Caco-2 (cell line): ENCODE measurements at regions not wholly inside any gene's neighbourhood (a gene's known extent, or its start where the extent isn't known, plus 50 kb on each side); places are given as distances from the start of the nearest gene placed in this dataset.

ENCODE experiments used
- BruUV-seq: library from RNA; stranded (reverse); fragments of 400-500 nt; replicated peaks from 2 replicates; lab custom pipeline; 2021; lab: Mats Ljungman, UMichigan
- CTCF ChIA-PET: fragments of 300-600 bp; sonication (Branson Sonifier 250); formaldehyde crosslinking; loops from one replicate; lab custom pipeline; 2022; ENCODE audit warnings: antibody characterized with exemption; lab: Charles Lee
- POLR2A ChIA-PET: fragments of 300-600 bp; sonication (Branson Sonifier 250); formaldehyde crosslinking; loops from one replicate; lab custom pipeline; 2022; ENCODE audit warnings: antibody characterized with exemption; lab: Charles Lee
- DNase-seq, 2 experiments: peaks; one replicate each; pipeline versions ENCODE4 v3.0.0 to v3.0.0-alpha.2; 2020 to 2022
- H3K27me3 ChIP-seq: replicated peaks from 2 replicates; pipeline ENCODE4 v1.6.0; 2011; ENCODE audit warnings: low read length; ENCODE audit not compliant: control insufficient read depth, insufficient read depth
- H3K36me3 ChIP-seq: 2 replicates; pipeline ENCODE4 v1.5.1; 2011; ENCODE audit warnings: low read length; ENCODE audit not compliant: control insufficient read depth, insufficient read depth
- H3K4me1 ChIP-seq: fragments of 250-450 bp; sonication (Bioruptor Pico); 2 replicates; pipeline ENCODE4 v1.5.1; 2020; ENCODE audit warnings: mild to moderate bottlenecking
- H3K4me3 ChIP-seq: 2 replicates; pipeline ENCODE4 v1.5.1; 2011; ENCODE audit warnings: low read depth, mild to moderate bottlenecking, control low read depth, low read length
- H3K9me3 ChIP-seq: fragments of 250-450 bp; sonication (Bioruptor Pico); 2 replicates; pipeline ENCODE4 v1.5.1; 2020; ENCODE audit warnings: mild to moderate bottlenecking, moderate library complexity
- H3K27ac Mint-ChIP-seq: one replicate; pipeline ENCODE4 v1.8.0; 2022; ENCODE audit warnings: mixed read lengths; ENCODE audit not compliant: unreplicated experiment
- H3K27me3 Mint-ChIP-seq: one replicate; pipeline ENCODE4 v1.8.0; 2022; ENCODE audit warnings: mixed read lengths; ENCODE audit not compliant: insufficient read depth, unreplicated experiment
- H3K36me3 Mint-ChIP-seq: one replicate; pipeline ENCODE4 v1.8.0; 2022; ENCODE audit warnings: mild to moderate bottlenecking, mixed read lengths; ENCODE audit not compliant: insufficient read depth, unreplicated experiment
- H3K4me1 Mint-ChIP-seq: one replicate; pipeline ENCODE4 v1.8.0; 2022; ENCODE audit warnings: low read depth, mixed read lengths; ENCODE audit not compliant: unreplicated experiment
- H3K4me3 Mint-ChIP-seq: one replicate; pipeline ENCODE4 v1.8.0; 2022; ENCODE audit warnings: mild to moderate bottlenecking, moderate library complexity, mixed read lengths; ENCODE audit not compliant: unreplicated experiment
- H3K9me3 Mint-ChIP-seq: one replicate; pipeline ENCODE4 v1.8.0; 2022; ENCODE audit warnings: mixed read lengths; ENCODE audit not compliant: unreplicated experiment
- CTCF ChIP-seq, 2 experiments: fragments of 200-600 bp in 1 of 2; IDR thresholded peaks; 1 replicate in 1 of 2; 2 replicates in 1 of 2; pipeline versions ENCODE4 v1.5.1 to v1.8.0; 2011 to 2022; ENCODE audit warnings: antibody characterized with exemption in 1 of 2, control low read depth in 1 of 2, inconsistent platforms in 1 of 2, low read depth in 1 of 2, low read length in 1 of 2, mild to moderate bottlenecking in 1 of 2, moderate library complexity in 1 of 2; ENCODE audit not compliant: insufficient read depth in 1 of 2, severe bottlenecking in 1 of 2, unreplicated experiment in 1 of 2
- intact Hi-C: fragments of 100-400 bp; cut with micrococcal nuclease; formaldehyde crosslinking; loops from one replicate; pipeline ENCODE4 v1.10.0; 2022; ENCODE audit not compliant: unreplicated experiment

- Mint-ChIP-seq H3K27me3 (peaks cover 33% of the 10 kb centered on the region), H3K36me3 (no peaks in the 10 kb centered on the region), H3K9me3 (no peaks in the 10 kb centered on the region), H3K27ac (no peak overlapping the region), H3K4me3 (no peak overlapping the region), H3K4me1 (no peaks in the 10 kb centered on the region)
- TF ChIP-seq CTCF (IDR thresholded peaks at IDR 0.05; ENCODE audit: insufficient read depth in 1 of 2, low read depth in 1 of 2, low read length in 1 of 2, severe bottlenecking in 1 of 2, unreplicated experiment in 1 of 2): no peak
- no peak for DNase-seq
- Histone ChIP-seq H3K27me3 (peaks cover 2% of the 10 kb centered on the region), H3K9me3 (no peaks in the 10 kb centered on the region), H3K36me3 (no peaks in the 10 kb centered on the region), H3K4me3 (no peak overlapping the region), H3K4me1 (no peaks in the 10 kb centered on the region)
- no TSS peak for BruUV-seq
- ChIA-PET CTCF (no interaction called here), POLR2A (no interaction called here)
- intact Hi-C loops: no loop called here
Observed at GRCh38 chr6:16982807-16983206, 119.0 kb upstream of the STMND1 start.

GRCh38 chr6:16979677-16980370 lies 122.0 kb upstream of the STMND1 start:
- H3K4me3 Mint-ChIP-seq: no peak overlapping the region
- Histone ChIP-seq H3K36me3 (no peaks in the 10 kb centered on the region), H3K4me3 (no peak overlapping the region), H3K27me3 (peaks cover 2% of the 10 kb centered on the region), H3K4me1 (no peaks in the 10 kb centered on the region), H3K9me3 (no peaks in the 10 kb centered on the region)
- DNase-seq: no peak
- peaks cover 37% of the 10 kb centered on the region for H3K27me3 Mint-ChIP-seq
- H3K4me1 Mint-ChIP-seq: no peaks in the 10 kb centered on the region
- no peaks in the 10 kb centered on the region for H3K9me3 Mint-ChIP-seq
- no TSS peak for BruUV-seq
- POLR2A ChIA-PET: no interaction called here
- H3K36me3 Mint-ChIP-seq: no peaks in the 10 kb centered on the region
- intact Hi-C loops: no loop called here
- CTCF ChIA-PET: no interaction called here
- no peak for TF ChIP-seq CTCF (IDR thresholded peaks at IDR 0.05; ENCODE audit: insufficient read depth in 1 of 2, low read depth in 1 of 2, low read length in 1 of 2, severe bottlenecking in 1 of 2, unreplicated experiment in 1 of 2)
- H3K27ac Mint-ChIP-seq: no peak overlapping the region

GRCh38 chr6:16978686-16979085 lies 123.2 kb upstream of the STMND1 start:
- ChIA-PET POLR2A (no interaction called here), CTCF (no interaction called here)
- no peak for DNase-seq
- BruUV-seq: no TSS peak
- H3K27me3 ChIP-seq: peaks cover 2% of the 10 kb centered on the region
- Mint-ChIP-seq H3K27ac (no peak overlapping the region), H3K4me3 (no peak overlapping the region), H3K4me1 (no peaks in the 10 kb centered on the region), H3K9me3 (no peaks in the 10 kb centered on the region), H3K27me3 (peaks cover 37% of the 10 kb centered on the region), H3K36me3 (no peaks in the 10 kb centered on the region)
- TF ChIP-seq CTCF (IDR thresholded peaks at IDR 0.05; ENCODE audit: insufficient read depth in 1 of 2, low read depth in 1 of 2, low read length in 1 of 2, severe bottlenecking in 1 of 2, unreplicated experiment in 1 of 2): no peak
- no peaks in the 10 kb centered on the region for H3K9me3 ChIP-seq
- intact Hi-C loops: no loop called here
- H3K4me1 ChIP-seq: no peaks in the 10 kb centered on the region
- no peak overlapping the region for H3K4me3 ChIP-seq
- H3K36me3 ChIP-seq: no peaks in the 10 kb centered on the region
